ENCODE measurements at regions not wholly inside any gene's neighbourhood (a gene's known extent, or its start where the extent isn't known, plus 50 kb on each side); places are given as distances from the start of the nearest gene placed in this dataset.

DNA sequence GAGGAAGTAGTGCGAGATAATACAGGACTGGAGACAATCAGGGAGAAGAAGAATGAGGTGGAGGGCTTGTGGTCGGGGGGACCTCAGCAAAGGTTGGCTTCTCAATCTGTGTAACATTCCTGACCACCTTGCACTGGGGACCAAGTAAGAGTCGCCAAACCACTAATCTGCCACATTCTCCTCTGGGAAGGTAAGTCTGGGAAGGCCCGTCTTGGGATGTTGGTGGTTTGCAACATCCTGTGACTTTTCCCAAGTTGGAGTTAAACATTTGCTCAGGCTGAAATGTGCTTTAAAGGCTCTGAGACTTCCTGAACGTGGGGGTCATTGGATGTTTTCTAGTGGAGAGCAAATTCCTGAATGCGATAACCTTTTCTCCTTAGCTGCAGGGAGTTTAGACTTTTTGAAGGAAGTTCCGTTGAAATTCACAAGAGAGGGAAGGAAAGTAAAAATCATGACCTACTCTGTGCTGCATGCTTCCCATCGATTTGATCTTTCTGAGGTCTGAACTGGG is 325.9 kb downstream of the RPS6KC1 start:
- intact Hi-C loops (cut with micrococcal nuclease), result no loop called here
- WGBS (ENCODE audit: insufficient coverage), result 40% methylated on average over 4 of the region's 8 CpGs
- Mint-ChIP-seq H3K27me3 (no peaks in the 10 kb centered on the region), H3K9me3 (ENCODE audit: insufficient read depth) (no peaks in the 10 kb centered on the region), H3K4me1 (no peaks in the 10 kb centered on the region), H3K4me3 (no peak overlapping the region), H3K27ac (no peak overlapping the region)
- no peak overlapping the region for H3K4me3 ChIP-seq (ENCODE audit: control extremely low read depth in 1 of 5, extremely low read depth in 1 of 5, insufficient read depth in 1 of 5, low read depth in 2 of 5, low read length in 4 of 5)
- ATAC-seq (ENCODE audit: low read depth), result no peak
- ChIA-PET CTCF (no interaction called here), POLR2A (no interaction called here)
- H2AFZ ChIP-seq (ENCODE audit: insufficient read depth, low read depth, low read length, poor library complexity, severe bottlenecking), result no peak overlapping the region
- no peaks in the 10 kb centered on the region for H3K27me3 ChIP-seq (replicated peaks in 1 of 4; ENCODE audit: control extremely low read depth in 1 of 4, control insufficient read depth in 3 of 4, insufficient read depth in 4 of 4, low read length in 3 of 4)
- H4K20me1 ChIP-seq (ENCODE audit: control insufficient read depth, insufficient read depth, low read length, poor library complexity, severe bottlenecking), result no peaks in the 10 kb centered on the region
- no peaks in the 10 kb centered on the region for H3K79me2 ChIP-seq (ENCODE audit: control insufficient read depth, insufficient read depth, low read length)
- TF ChIP-seq, protein P1, sequence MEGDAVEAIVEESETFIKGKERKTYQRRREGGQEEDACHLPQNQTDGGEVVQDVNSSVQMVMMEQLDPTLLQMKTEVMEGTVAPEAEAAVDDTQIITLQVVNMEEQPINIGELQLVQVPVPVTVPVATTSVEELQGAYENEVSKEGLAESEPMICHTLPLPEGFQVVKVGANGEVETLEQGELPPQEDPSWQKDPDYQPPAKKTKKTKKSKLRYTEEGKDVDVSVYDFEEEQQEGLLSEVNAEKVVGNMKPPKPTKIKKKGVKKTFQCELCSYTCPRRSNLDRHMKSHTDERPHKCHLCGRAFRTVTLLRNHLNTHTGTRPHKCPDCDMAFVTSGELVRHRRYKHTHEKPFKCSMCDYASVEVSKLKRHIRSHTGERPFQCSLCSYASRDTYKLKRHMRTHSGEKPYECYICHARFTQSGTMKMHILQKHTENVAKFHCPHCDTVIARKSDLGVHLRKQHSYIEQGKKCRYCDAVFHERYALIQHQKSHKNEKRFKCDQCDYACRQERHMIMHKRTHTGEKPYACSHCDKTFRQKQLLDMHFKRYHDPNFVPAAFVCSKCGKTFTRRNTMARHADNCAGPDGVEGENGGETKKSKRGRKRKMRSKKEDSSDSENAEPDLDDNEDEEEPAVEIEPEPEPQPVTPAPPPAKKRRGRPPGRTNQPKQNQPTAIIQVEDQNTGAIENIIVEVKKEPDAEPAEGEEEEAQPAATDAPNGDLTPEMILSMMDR (IDR thresholded peaks at IDR 0.05), result no peak
- no peak for TF ChIP-seq EZH2 (IDR thresholded peaks at IDR 0.05; ENCODE audit: borderline replicate concordance, insufficient read depth, low read depth, low read length, poor library complexity, severe bottlenecking)
- H3K4me1 ChIP-seq (ENCODE audit: control insufficient read depth in 2 of 2, insufficient read depth in 2 of 2, low read length in 2 of 2), result no peaks in the 10 kb centered on the region
- no peaks in the 10 kb centered on the region for H3K9me3 ChIP-seq (ENCODE audit: control extremely low read depth in 1 of 3, control insufficient read depth in 2 of 3, insufficient read depth in 1 of 3, low read length in 2 of 3)
- no peak for DNase-seq
- H3K36me3 ChIP-seq (replicated peaks in 1 of 2; ENCODE audit: control extremely low read depth in 1 of 2, control insufficient read depth in 1 of 2, extremely low read depth in 1 of 2, insufficient read depth in 2 of 2, low read length in 1 of 2), result no peaks in the 10 kb centered on the region
- no peak overlapping the region for H3K27ac ChIP-seq (ENCODE audit: low read length in 2 of 2)
- no peak overlapping the region for H3K9ac ChIP-seq (ENCODE audit: low read length)
- no peak overlapping the region for H3K4me2 ChIP-seq (replicated peaks; ENCODE audit: low read depth, low read length, poor library complexity, severe bottlenecking)

DNA sequence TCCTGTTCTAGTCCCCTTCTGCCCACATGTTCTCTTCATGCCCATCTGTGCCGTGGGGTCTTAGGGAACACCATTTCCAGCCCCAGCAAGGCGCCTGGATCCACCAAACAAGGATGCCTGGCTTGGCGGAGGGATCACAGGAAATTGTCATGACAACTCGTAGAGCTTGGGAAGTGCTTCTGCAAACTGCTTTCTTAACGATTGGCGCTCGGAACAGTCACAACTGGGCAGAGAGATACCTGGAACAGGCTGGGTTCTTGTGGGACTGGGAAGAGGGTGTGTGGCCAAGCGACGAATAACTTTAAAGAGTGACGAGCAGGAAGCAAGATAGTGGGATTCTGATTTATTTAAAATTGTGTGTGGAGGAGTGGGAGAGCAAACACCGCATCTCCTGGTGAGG is 329.8 kb downstream of the RPS6KC1 start:
- H3K9me3 Mint-ChIP-seq (ENCODE audit: insufficient read depth), result no peaks in the 10 kb centered on the region
- H3K36me3 ChIP-seq (replicated peaks in 1 of 2; ENCODE audit: control extremely low read depth in 1 of 2, control insufficient read depth in 1 of 2, extremely low read depth in 1 of 2, insufficient read depth in 2 of 2, low read length in 1 of 2), result no peaks in the 10 kb centered on the region
- no peaks in the 10 kb centered on the region for H3K4me1 ChIP-seq (ENCODE audit: control insufficient read depth in 2 of 2, insufficient read depth in 2 of 2, low read length in 2 of 2)
- no peaks in the 10 kb centered on the region for H3K27me3 ChIP-seq (replicated peaks in 1 of 4; ENCODE audit: control extremely low read depth in 1 of 4, control insufficient read depth in 3 of 4, insufficient read depth in 4 of 4, low read length in 3 of 4)
- no peaks in the 10 kb centered on the region for H4K20me1 ChIP-seq (ENCODE audit: control insufficient read depth, insufficient read depth, low read length, poor library complexity, severe bottlenecking)
- H3K9ac ChIP-seq (ENCODE audit: low read length), result no peak overlapping the region
- H3K4me1 Mint-ChIP-seq, result no peaks in the 10 kb centered on the region
- H3K9me3 ChIP-seq (ENCODE audit: control extremely low read depth in 1 of 3, control insufficient read depth in 2 of 3, insufficient read depth in 1 of 3, low read length in 2 of 3), result peaks cover 0 to 16% (median 3%) of the 10 kb centered on the region in 3 donors
- no peak for ATAC-seq (ENCODE audit: low read depth)
- no peak overlapping the region for H3K4me3 Mint-ChIP-seq
- no peak for TF ChIP-seq EZH2 (IDR thresholded peaks at IDR 0.05; ENCODE audit: borderline replicate concordance, insufficient read depth, low read depth, low read length, poor library complexity, severe bottlenecking)
- TF ChIP-seq, protein P1 (IDR thresholded peaks at IDR 0.05), result no peak
- no peak overlapping the region for H2AFZ ChIP-seq (ENCODE audit: insufficient read depth, low read depth, low read length, poor library complexity, severe bottlenecking)
- no peak overlapping the region for H3K27ac ChIP-seq (ENCODE audit: low read length in 2 of 2)
- ChIA-PET POLR2A (no interaction called here), CTCF (no interaction called here)
- H3K27me3 Mint-ChIP-seq, result peaks cover 3% of the 10 kb centered on the region
- no peak overlapping the region for H3K4me2 ChIP-seq (replicated peaks; ENCODE audit: low read depth, low read length, poor library complexity, severe bottlenecking)
- intact Hi-C loops (cut with micrococcal nuclease), result no loop called here
- H3K4me3 ChIP-seq (ENCODE audit: control extremely low read depth in 1 of 5, extremely low read depth in 1 of 5, insufficient read depth in 1 of 5, low read depth in 2 of 5, low read length in 4 of 5), result no peak overlapping the region
- DNase-seq, result no peak
- 80% methylated on average over 9 of the region's 11 CpGs for WGBS (ENCODE audit: insufficient coverage)
- H3K79me2 ChIP-seq (ENCODE audit: control insufficient read depth, insufficient read depth, low read length), result no peaks in the 10 kb centered on the region
- H3K27ac Mint-ChIP-seq, result no peak overlapping the region

Measured in B cell (primary cell).